BJ (cell line): ENCODE measurements at regions not wholly inside any gene's neighbourhood (a gene's known extent, or its start where the extent isn't known, plus 50 kb on each side); places are given as distances from the start of the nearest gene placed in this dataset.

ENCODE experiments used
- CTCF ChIA-PET: fragments of 350-600 bp; formaldehyde crosslinking; extraction: SDS; loops from one replicate; lab custom pipeline; 2021; ENCODE audit warnings: antibody characterized with exemption, inconsistent platforms; lab: Yijun Ruan, JAX
- POLR2A ChIA-PET: fragments of 300-600 bp; sonication (Branson Sonifier 250); formaldehyde crosslinking; extraction: SDS; loops from one replicate; lab custom pipeline; 2021; ENCODE audit warnings: antibody characterized with exemption; lab: Charles Lee
- DNase-seq: peaks from one replicate; pipeline ENCODE4 v3.0.0-alpha.2; 2011; ENCODE audit warnings: low read depth
- H3K27me3 ChIP-seq: 2 replicates; pipeline ENCODE4 v1.6.0; 2011; ENCODE audit warnings: low read length; ENCODE audit not compliant: control insufficient read depth, insufficient read depth
- H3K36me3 ChIP-seq: 2 replicates; pipeline ENCODE4 v1.5.1; 2011; ENCODE audit warnings: low read length; ENCODE audit not compliant: control insufficient read depth, insufficient read depth
- H3K4me3 ChIP-seq: 2 replicates; pipeline ENCODE4 v1.5.1; 2011; ENCODE audit warnings: low read depth, mild to moderate bottlenecking, control low read depth, low read length
- CTCF ChIP-seq: IDR thresholded peaks from 2 replicates; pipeline ENCODE4 v1.5.1; 2011; ENCODE audit warnings: low read depth, mild to moderate bottlenecking, control low read depth, inconsistent platforms, low read length, moderate library complexity; ENCODE audit not compliant: insufficient read depth

- ChIA-PET POLR2A (no interaction called here), CTCF (interaction anchor here (0.8 kb wide), 1 partner anchor 25 kb away, joined by 4 read pairs; no protein-coding TSS in a partner anchor)
- Histone ChIP-seq H3K4me3 (no peak overlapping the region), H3K27me3 (no peaks in the 10 kb centered on the region), H3K36me3 (no peaks in the 10 kb centered on the region)
- no peak for DNase-seq
- no peak for TF ChIP-seq CTCF
Observed at GRCh38 chr7:28270536-28270935, 89.9 kb upstream of the JAZF1 start.

GRCh38 chr7:28272461-28272877, 91.9 kb upstream of the JAZF1 start:
- CTCF ChIA-PET = no interaction called here
- Histone ChIP-seq H3K4me3 (no peak overlapping the region), H3K27me3 (no peaks in the 10 kb centered on the region), H3K36me3 (no peaks in the 10 kb centered on the region)
- TF ChIP-seq CTCF = peak; percentile 82
- POLR2A ChIA-PET = no interaction called here
- no peak for DNase-seq

GRCh38 chr7:28276298-28276697, 95.7 kb upstream of the JAZF1 start:
- ChIA-PET CTCF (no interaction called here), POLR2A (no interaction called here)
- DNase-seq = no peak
- Histone ChIP-seq H3K27me3 (no peaks in the 10 kb centered on the region; the same call in 1 of the 2 replicates), H3K4me3 (no peak overlapping the region), H3K36me3 (no peaks in the 10 kb centered on the region)
- TF ChIP-seq CTCF = no peak

- Histone ChIP-seq H3K36me3 (no peaks in the 10 kb centered on the region), H3K4me3 (no peak overlapping the region), H3K27me3 (no peaks in the 10 kb centered on the region; the same call in 1 of the 2 replicates)
- POLR2A ChIA-PET = no interaction called here
- CTCF ChIA-PET = no interaction called here
- TF ChIP-seq CTCF = no peak
- no peak for DNase-seq
Observed at GRCh38 chr7:28277364-28277763, 96.8 kb upstream of the JAZF1 start.

GRCh38 chr7:28277958-28278357, 97.4 kb upstream of the JAZF1 start:
- no peaks in the 10 kb centered on the region; the same call in 1 of the 2 replicates for H3K27me3 ChIP-seq
- TF ChIP-seq CTCF = no peak
- H3K36me3 ChIP-seq = no peaks in the 10 kb centered on the region
- CTCF ChIA-PET = no interaction called here
- H3K4me3 ChIP-seq = no peak overlapping the region
- DNase-seq = no peak
- POLR2A ChIA-PET = no interaction called here
